Mucosa of descending colon (tissue), 3 donors: ENCODE measurements at regions not wholly inside any gene's neighbourhood (a gene's known extent, or its start where the extent isn't known, plus 50 kb on each side); places are given as distances from the start of the nearest gene placed in this dataset.

Source experiments
- ATAC-seq: fragments of 200-7000 bp; cut with Tn5 transposase; one replicate; pipeline ENCODE4 v1.9.1; 2020; ENCODE audit warnings: mild to moderate bottlenecking, moderate library complexity
- DNase-seq, 3 donors: peaks; one replicate each; pipeline ENCODE4 v3.0.0-alpha.2; 2020
- H3K36me3 ChIP-seq: fragments of 200-600 bp; one replicate; pipeline ENCODE4 v1.8.0; 2021; ENCODE audit warnings: low read depth, mild to moderate bottlenecking
- H3K4me1 ChIP-seq: fragments of 200-600 bp; one replicate; pipeline ENCODE4 v1.8.0; 2021; ENCODE audit warnings: low read depth, mild to moderate bottlenecking
- H3K4me3 ChIP-seq: fragments of 200-600 bp; one replicate; pipeline ENCODE4 v1.8.0; 2021; ENCODE audit warnings: mild to moderate bottlenecking
- H3K9me3 ChIP-seq: fragments of 200-600 bp; one replicate; pipeline ENCODE4 v1.8.0; 2021; ENCODE audit warnings: mild to moderate bottlenecking
- CTCF ChIP-seq: fragments of 200-600 bp; IDR thresholded peaks from one replicate; pipeline ENCODE4 v1.8.0; 2022; ENCODE audit warnings: antibody characterized with exemption, mild to moderate bottlenecking
- intact Hi-C, 2 donors: fragments of 100-400 bp; cut with DNase I in 1 of 2; cut with micrococcal nuclease in 1 of 2; formaldehyde crosslinking; loops; one replicate each; pipeline versions ENCODE4 v1.11.0 to v1.11.1; 2022; cut with DNase I, micrococcal nuclease
- donor health status: DM: no; HTN: no; CAD: no; lungs with moderate emphysema.
- donor health status: DM: no; HTN: no; CAD: no.
- donor health status: DM: no; HTN: yes; CAD: no.

- no peak overlapping the region for H3K4me3 ChIP-seq
- intact Hi-C loops, result no loop called here
- H3K36me3 ChIP-seq, result no peaks in the 10 kb centered on the region
- H3K4me1 ChIP-seq, result peaks cover 14% of the 10 kb centered on the region
- no peak for DNase-seq
- ATAC-seq, result peak; percentile 61
- H3K9me3 ChIP-seq, result no peaks in the 10 kb centered on the region
- no peak for TF ChIP-seq CTCF
These were observed 91.5 kb upstream of the BEND6 start for GRCh38 chr6:56863366-56863765.

DNA sequence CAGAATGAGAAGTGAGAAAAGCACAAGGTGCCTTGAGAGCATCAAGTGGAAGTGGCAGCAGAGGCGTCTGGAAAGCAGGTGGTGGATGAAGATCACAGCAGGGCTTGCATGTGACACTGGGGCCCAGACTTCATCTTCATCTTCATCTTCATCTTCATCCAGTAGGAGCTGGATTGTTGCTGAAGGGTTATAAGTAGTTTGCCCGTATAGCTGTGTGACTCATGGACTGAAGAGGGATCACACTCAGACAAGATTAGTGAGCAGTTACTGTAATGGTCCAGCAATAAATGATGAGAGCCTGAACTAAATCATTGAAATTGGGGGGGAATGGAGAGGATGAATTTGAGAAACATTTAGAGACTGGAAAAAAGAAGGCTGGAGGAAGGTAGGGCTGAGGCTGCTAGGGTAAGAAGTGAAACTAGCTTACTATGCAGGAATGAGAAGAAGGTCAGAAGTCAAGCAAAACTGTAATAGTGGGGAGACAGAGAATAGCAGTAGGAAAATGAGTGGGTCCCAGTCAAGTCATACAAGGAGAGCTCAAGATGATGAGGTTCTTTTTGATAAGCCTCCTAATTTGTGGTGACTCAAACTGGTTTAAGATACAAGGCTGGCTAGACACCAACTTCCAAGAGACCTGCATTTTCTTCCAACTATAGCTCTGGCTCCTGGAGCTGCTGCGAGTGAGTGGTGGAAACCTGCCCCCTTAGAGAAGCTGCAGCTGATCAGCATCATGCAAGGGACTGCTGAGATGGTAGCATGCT, 92.3 kb upstream of the BEND6 start:
- no peaks in the 10 kb centered on the region for H3K9me3 ChIP-seq
- intact Hi-C loops, result no loop called here
- ATAC-seq (no peak), DNase-seq (no peak)
- no peak overlapping the region for H3K4me3 ChIP-seq
- peaks cover 14% of the 10 kb centered on the region for H3K4me1 ChIP-seq
- no peaks in the 10 kb centered on the region for H3K36me3 ChIP-seq
- TF ChIP-seq CTCF, result no peak

DNA sequence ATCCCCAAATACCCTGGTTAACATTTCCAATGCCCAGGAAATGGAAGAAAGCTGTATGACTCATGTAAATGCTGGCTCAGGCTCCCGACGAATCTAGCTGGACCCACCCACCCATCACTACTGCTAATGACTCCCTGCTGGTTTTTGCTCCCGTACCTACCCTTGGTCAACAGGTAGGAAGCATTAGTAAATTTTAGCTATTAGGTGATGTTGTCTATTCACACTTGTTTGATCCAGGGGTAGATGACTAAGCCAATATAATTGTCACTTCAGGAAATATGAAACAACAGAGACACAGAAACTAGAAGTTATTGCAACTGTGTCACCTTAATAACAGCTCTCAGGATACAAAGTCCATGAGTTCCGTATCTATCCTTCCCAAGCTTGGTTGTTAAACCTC, 94.4 kb upstream of the BEND6 start:
- intact Hi-C loops, result no loop called here
- peak; percentile 61 for ATAC-seq
- no peak for DNase-seq
- no peaks in the 10 kb centered on the region for H3K36me3 ChIP-seq
- H3K4me1 ChIP-seq, result peaks cover 14% of the 10 kb centered on the region
- TF ChIP-seq CTCF, result no peak
- no peaks in the 10 kb centered on the region for H3K9me3 ChIP-seq
- H3K4me3 ChIP-seq, result no peak overlapping the region

DNA sequence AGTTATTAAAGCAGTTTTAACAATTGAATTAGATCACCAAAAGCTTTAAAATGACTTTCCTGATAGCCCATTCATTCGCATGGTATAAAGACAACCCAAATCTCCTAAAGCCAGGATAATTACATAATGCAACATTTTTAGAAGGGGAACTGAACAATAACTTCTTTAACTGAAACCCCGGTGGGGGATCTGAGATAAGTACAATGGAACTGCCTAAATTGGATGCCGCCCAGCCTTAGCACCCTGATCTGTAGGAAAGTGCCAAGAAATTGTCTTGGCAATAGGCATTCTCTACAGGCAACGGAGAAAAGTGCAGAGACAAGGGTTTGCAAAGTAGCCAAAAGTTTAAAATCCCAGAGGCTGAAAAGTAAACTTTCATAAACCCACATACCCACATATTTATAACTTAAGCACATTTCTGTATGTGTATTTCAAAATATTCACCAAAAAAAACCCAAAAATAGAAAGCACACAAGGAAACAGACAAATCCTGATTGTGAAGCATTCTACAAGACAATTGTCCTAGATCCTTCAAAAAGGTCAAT, 98.8 kb upstream of the BEND6 start:
- Histone ChIP-seq H3K9me3 (no peaks in the 10 kb centered on the region), H3K36me3 (no peaks in the 10 kb centered on the region), H3K4me1 (no peaks in the 10 kb centered on the region), H3K4me3 (no peak overlapping the region)
- DNase-seq (no peak), ATAC-seq (no peak)
- TF ChIP-seq CTCF, result no peak
- intact Hi-C loops, result no loop called here

- no peak for ATAC-seq
- intact Hi-C loops, result loop anchor here in 1 of 2 donors (5.0 kb wide), 1 partner anchor 217 kb away; no protein-coding TSS in a partner anchor
- no peak for TF ChIP-seq CTCF
These were observed 100.8 kb upstream of the BEND6 start for GRCh38 chr6:56854086-56854485.

More at GRCh38 chr6:56854086-56854485, 100.8 kb upstream of the BEND6 start:
- Histone ChIP-seq H3K4me3 (no peak overlapping the region), H3K36me3 (no peaks in the 10 kb centered on the region), H3K4me1 (no peaks in the 10 kb centered on the region), H3K9me3 (no peaks in the 10 kb centered on the region)
- no peak for DNase-seq
